Head of caudate nucleus (tissue), 42 donors: ENCODE measurements at regions not wholly inside any gene's neighbourhood (a gene's known extent, or its start where the extent isn't known, plus 50 kb on each side); places are given as distances from the start of the nearest gene placed in this dataset.

Experiments used
- DNase-seq, 42 donors: peaks; one replicate each; pipeline versions ENCODE4 v3.0.0 to v3.0.0-alpha.2; 2020 to 2021; ENCODE audit warnings: mixed read lengths in 7 of 42
- intact Hi-C: fragments of 100-400 bp; cut with DNase I; formaldehyde crosslinking; loops from one replicate; pipeline ENCODE4 v1.15.0; 2022

GRCh38 chr14:49992036-49992435, 99.2 kb downstream of the ARF6 start:
- intact Hi-C loops = no loop called here
- no peak for DNase-seq

GRCh38 chr14:49992448-49992847, 99.6 kb downstream of the ARF6 start:
- intact Hi-C loops = no loop called here
- DNase-seq = no peak

GRCh38 chr14:49992901-49993339, 100.0 kb downstream of the ARF6 start:
- intact Hi-C loops = no loop called here

GRCh38 chr14:49993565-49993964, 100.7 kb downstream of the ARF6 start:
- DNase-seq = no peak
- intact Hi-C loops = no loop called here

More at GRCh38 chr14:49992901-49993339, 100.0 kb downstream of the ARF6 start:
- DNase-seq = peak in 1 of 42 donors; percentile 13

GRCh38 chr14:49994951-49995561, 102.2 kb downstream of the ARF6 start:
- DNase-seq = no peak
- intact Hi-C loops = no loop called here

- DNase-seq = no peak
- intact Hi-C loops = no loop called here
These were observed 105.1 kb downstream of the ARF6 start for GRCh38 chr14:49997991-49998390.

DNA sequence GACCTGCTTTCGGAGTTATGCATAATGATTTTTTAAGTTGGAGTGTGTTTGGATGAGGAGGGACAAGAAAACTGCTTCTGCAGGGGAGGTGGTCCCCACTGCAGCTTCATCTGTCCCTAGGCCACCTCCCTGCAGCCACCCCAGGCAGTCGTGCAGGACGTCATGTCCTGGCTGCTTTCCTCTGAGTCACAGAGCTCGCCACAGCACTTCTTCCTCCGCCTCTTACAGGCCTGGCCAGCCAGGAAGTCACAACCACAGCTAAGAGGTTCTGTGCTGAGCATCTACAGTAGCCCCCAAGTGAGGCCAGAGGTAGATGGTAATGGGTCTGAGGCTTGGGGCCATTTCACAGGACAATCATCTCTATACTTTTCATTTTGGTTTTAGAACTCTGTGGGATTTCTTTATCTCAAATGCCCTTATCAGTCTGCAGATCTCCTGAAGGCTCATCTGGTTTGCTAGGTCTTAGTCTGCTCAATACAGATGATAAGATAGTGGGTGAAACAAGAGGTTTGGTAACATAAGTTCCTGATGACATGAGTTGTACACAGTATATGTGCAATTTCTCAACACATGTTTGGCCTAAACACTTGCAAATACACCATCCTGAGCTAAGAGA, 106.4 kb downstream of the ARF6 start:
- intact Hi-C loops = no loop called here
- peak in 34 of 42 donors; percentile 11 to 71 (median 42) for DNase-seq

- no peak for DNase-seq
- intact Hi-C loops = no loop called here
These were observed 107.0 kb downstream of the ARF6 start for GRCh38 chr14:49999826-50000379.

DNA sequence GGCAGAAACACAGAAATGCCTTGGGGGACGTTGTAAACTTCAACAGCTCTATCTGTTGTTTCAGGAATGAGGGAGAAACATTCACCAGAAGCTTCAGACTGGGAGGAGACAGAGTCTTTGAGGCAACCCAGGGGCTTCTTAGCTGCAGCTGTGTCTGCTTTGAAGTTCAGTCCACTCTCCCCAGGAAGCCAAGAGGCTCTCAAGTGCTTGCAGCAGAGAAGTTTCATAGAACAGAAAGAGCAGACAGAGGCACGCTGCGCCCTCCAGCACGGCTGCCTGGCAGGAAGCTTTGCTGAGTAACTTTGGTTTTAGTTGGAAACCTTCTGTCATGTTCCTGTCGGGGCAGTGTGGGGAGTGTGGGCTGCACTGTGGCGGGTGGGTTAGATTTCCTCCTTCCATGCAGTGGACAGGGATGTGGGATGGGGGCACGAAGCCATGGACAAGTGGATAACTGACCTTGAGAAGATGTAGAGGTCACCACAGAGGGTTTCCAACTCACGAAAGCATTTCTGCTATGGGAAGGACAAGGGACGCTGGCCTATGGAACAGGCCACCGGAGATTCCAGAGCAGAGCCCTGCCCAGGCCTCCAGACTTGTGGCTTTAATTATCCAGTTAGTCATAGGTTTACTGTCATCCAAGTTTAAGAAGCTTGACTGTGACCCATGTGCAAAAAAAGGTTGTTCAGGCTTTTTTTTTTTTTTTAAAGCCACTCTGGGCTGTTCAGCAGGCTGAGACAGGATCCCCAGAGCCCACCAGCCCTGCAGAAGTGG, 107.7 kb downstream of the ARF6 start:
- DNase-seq = peak in 18 of 42 donors; percentile 5 to 48 (median 26)

DNA sequence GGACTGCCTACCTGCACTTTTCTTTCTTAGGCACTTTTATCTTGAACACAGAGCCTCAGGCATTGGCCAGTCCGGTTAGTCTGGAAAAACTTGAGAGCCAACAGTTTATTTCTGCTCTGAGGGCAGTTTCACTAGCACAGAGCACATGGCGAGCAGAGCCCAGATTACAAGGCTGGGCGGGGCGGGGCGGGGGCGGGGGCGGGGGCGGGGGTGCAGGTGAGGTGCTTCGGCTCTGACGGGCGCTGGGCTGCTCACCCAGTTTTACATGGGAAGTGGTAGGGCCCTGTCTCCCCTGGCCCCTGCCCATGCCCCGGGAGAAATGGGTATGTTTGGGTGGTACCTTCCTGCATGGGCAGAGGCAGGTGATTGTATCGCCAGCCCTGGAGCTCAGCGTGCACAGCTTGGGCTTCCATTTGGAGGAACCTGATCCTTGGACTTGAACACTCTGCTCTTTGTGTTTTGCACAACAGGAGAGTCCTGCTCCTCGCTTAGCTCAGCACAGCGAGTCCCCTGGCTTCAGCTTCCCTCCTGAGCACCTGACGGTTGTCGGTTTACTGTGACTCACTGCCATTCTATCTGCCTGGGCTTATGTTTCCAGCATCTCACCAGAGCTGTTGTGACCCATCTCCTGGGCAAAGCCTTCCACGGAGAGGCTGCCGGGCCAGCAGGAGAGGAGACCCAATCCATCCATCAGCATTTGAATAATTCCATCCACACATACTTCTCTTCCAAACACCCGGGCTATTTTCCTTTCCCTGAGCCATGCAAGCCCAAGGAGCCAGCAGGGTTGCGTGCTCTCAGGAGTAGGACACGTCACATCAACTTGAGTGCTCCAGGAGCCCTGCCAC, 108.5 kb downstream of the ARF6 start:
- DNase-seq = no peak
- intact Hi-C loops = no loop called here

More for the DNA sequence above, 107.7 kb downstream of the ARF6 start:
- intact Hi-C loops = no loop called here

GRCh38 chr14:50001999-50002925, 109.4 kb downstream of the ARF6 start:
- no peak for DNase-seq
- intact Hi-C loops = no loop called here

GRCh38 chr14:50002926-50003212, 110.0 kb downstream of the ARF6 start:
- intact Hi-C loops = no loop called here
- DNase-seq = no peak

DNA sequence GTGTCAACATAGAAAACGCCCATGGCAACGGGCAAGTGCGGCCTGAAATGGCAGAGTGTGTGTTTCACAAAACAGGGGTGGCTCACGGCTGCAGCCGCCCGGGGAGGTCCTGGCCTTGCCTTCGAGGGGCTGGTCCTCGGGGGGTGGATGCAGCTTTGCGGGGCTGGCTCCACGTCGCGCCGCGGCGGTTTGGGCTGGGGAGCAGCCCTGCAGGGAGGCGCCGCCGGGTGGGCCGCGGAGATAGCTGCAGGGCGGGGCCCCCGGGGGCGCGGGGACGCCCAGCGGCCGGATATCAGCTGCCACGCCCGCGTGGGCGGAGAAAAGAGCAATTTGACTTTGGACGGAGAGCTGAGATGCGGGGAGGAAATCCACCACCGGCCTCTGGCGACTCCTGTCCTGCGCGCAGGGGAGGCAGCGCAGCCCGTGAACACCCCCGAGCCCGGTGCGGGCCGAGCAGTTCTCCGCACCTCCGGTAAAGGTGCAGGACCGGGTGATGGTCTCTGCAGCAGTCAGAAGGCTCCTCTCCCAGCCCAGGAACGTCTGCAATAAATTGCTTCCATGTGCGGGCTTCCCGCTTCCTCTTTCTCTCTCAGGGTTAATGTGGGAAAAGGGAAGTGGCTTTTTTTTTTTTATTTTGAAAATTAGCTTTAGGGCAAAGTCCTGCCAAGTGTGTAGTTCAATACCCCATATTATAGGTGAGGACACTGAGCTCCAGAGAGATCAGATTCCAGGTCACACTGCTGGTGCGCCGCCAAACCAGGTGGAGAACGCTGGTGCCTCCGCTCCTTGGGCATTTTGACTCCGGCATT, 110.5 kb downstream of the ARF6 start:
- intact Hi-C loops = no loop called here
- DNase-seq = peak in 33 of 42 donors; percentile 6 to 65 (median 33)

GRCh38 chr14:50006141-50006540, 110.2 kb downstream of the VCPKMT start:
- DNase-seq = no peak
- intact Hi-C loops = no loop called here

- intact Hi-C loops = no loop called here
These were observed 109.1 kb downstream of the VCPKMT start for GRCh38 chr14:50007123-50007903.

DNA sequence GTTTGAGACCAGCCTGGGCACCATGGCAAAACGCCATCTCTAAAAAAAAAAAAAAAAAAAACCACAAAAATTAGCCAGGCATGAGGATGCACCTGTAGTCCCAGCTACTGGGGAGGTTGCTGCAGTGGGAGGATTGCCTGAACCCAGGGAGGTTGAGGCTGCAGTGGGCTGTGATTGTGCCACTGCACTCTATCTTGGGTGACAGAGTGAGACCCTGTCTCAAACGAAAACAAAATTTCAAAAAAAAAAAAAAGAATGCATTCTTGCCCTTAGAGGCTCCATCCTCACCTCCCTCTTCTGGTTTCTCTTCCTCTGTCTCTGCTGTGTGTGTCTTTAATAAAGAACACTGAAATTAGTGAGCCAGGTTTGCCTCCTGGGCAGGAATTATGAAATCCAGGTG, 107.8 kb downstream of the VCPKMT start:
- intact Hi-C loops = no loop called here
- DNase-seq = no peak

More at GRCh38 chr14:50007123-50007903, 109.1 kb downstream of the VCPKMT start:
- no peak for DNase-seq

DNA sequence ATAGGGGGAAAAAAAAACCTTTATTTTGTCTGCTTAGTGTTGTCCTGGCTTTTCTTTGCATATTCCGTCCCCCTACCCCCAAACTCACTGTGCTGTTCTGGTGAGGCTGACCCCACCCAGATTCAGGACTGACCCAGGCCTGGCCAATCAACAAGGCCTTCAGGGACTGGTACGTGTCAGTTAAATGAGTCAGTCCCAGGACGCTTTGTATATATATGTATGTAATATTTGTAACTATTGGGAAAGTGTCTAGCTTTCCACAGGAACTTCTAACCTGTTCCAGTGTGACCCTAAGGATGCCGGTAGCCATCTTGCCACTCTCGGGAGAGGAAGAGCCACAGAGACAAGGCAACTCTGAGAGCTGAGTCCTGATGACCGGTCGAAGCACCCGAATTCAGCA, 107.4 kb downstream of the VCPKMT start:
- intact Hi-C loops = no loop called here
- DNase-seq = no peak
